Fibroblast of gingiva (primary cell): ENCODE measurements at regions not wholly inside any gene's neighbourhood (a gene's known extent, or its start where the extent isn't known, plus 50 kb on each side); places are given as distances from the start of the nearest gene placed in this dataset.

Experiments
- DNase-seq: peaks from one replicate; pipeline ENCODE4 v3.0.0-alpha.2; 2011; ENCODE audit warnings: low read depth

- DNase-seq: no peak
These were observed 591.8 kb downstream of the BUD13 start for GRCh38 chr11:116180806-116181600.

- DNase-seq: no peak
These were observed 593.4 kb downstream of the BUD13 start for GRCh38 chr11:116179401-116179800.

DNA sequence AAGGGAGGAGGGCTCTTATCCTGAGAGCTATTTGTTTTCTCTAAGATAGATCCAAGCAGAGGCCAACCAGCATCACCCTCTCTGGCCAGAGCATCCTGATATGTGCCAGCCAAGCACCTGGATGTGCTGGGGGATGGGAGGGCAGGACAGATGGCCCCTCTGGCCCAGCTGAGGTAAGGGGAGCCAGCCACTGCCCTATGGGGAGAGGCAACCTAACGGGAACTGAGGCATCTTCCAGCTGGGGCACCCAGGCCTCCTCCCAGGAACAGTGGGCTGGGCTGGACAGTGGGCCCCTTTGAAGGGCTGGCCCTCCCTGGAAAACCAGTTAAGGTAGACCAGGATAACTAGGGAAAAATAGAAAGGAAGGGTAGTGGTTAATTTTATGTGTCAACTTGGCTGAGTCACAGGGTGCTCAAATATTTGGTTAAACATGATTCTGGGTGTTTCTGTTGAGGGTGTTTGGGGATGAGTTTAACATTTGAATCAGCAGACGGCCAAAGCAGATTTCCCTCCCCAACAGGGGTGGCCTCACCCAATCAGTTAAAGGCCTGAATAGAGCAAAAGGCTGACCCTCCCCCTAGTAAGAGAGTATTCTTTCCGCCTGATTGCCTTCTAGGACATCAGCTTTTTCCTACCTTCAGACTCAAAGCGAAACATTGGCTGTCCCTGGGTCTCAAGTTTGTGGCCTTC is 595.1 kb downstream of the BUD13 start:
- DNase-seq: no peak

- DNase-seq: no peak
These were observed 596.2 kb downstream of the BUD13 start for GRCh38 chr11:116176484-116177005.

DNA sequence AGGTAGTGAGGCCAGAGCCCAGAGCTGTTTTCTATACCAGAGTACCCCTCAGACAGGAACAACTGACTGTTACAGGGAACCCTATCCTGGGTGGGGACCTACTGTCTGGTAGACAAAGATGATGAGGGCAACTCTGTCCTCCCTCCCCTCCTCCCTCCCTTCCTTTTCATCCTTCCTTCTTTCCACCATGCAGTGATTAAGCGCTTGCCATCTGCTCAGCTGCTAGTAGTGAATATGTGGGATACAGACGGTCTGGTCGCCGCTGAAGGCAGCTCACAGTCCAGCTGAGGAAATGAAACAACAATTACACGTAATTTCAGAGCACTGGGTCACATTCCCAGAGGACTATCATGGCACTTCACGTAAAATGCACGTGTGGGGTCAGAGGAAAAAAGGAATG is 597.1 kb downstream of the BUD13 start:
- DNase-seq: no peak

GRCh38 chr11:116173941-116174911 is 598.6 kb downstream of the BUD13 start:
- DNase-seq: no peak

DNA sequence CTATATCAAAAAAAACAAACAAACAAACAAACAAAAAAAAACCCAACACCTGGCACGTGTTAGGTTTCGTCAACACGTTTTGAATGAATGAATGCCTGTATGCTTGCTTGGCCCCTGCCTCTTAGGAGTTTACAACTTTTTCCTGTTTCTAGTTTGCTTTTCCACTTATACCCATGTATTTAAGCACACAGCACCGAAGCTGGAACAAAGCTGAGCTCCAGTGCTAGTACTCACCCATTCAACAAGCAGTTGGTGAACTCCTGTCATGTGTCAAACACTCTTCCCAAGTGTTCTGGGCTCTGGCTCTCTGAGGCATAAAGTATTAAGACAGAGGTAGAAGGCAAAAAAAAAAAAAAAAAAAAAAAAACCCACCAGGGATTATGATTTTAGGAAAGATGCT is 599.3 kb downstream of the BUD13 start:
- DNase-seq: no peak

GRCh38 chr11:116172851-116173250 is 599.9 kb downstream of the BUD13 start:
- DNase-seq: no peak

- DNase-seq: no peak
These were observed 600.6 kb downstream of the BUD13 start for GRCh38 chr11:116172156-116172555.

- no peak for DNase-seq
These were observed 601.3 kb downstream of the BUD13 start for GRCh38 chr11:116171271-116172140.

DNA sequence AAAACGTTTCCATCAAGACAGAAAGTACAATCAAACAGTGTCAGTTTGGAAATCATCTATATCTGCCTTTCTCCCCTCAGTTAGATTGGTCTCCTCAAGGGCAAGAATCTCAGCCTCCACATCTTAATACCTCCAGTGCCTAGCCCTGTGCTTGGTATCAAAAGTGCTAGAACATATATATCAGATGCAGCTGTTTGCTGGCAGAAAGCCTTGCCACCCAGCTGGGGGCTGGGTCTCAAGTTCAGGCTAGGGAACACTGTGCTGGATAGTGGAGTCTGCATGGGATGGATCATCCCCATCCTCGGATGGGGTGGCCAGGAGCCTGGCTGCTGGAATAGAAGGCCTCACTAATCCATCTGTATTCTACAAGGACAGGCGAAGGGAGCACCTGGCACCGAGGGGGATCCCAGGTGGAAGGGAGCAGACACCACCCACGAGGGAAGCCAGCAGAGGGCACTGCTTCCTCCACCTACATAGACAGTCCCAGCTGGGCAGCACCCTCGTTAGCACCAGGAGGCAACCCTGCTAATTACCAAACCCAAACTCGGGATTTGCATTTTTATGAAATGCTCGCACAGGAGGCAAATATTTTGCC is 602.2 kb downstream of the BUD13 start:
- no peak for DNase-seq

DNA sequence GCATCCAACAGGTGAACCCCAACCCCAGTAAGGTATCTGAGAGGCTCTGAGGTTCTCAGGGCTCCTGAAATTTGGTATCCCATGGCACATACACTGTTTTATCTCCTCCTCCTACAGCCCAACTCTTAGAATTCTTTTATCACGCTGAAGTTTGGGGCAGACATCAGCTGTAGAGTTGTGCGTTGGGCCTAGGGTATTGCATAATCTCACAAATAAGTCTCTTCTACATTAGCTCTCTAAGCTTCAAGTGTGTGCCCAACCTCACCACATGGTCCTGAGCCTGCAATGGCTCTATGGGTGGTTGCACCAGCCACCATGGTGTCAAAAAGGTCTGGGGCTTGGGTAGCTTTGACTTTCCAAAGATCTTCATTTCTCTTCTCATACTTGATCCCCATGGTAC is 603.0 kb downstream of the BUD13 start:
- DNase-seq: no peak

- DNase-seq: no peak
These were observed 604.4 kb downstream of the BUD13 start for GRCh38 chr11:116168459-116168787.

- no peak for DNase-seq
These were observed 604.9 kb downstream of the BUD13 start for GRCh38 chr11:116167706-116168458.

GRCh38 chr11:116166573-116167465 is 606.0 kb downstream of the BUD13 start:
- no peak for DNase-seq

DNA sequence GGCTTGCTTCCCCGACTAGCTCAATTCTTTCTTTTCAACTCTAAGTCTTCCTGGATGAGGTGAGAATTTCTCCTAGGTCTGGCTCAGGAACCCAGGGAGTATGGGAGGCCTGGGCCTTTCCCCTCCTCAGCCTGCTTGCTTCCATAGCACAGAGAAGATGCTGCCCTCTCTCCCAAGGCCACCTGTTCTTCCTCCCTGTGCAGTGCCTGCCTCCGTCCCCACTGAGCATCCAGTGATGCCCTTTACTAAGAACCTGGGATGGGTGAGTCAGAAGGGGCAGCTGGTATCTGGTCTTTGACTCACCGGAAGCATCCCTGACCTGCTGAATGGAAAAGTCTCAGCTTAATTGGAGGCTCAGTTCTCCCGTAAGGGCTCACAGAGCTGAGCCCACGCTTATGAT is 607.9 kb downstream of the BUD13 start:
- no peak for DNase-seq

GRCh38 chr11:116162886-116163230 is 609.9 kb downstream of the BUD13 start:
- no peak for DNase-seq

- DNase-seq: no peak
These were observed 610.5 kb downstream of the BUD13 start for GRCh38 chr11:116162086-116162885.
